GM10266 (cell line): ENCODE measurements at regions not wholly inside any gene's neighbourhood (a gene's known extent, or its start where the extent isn't known, plus 50 kb on each side); places are given as distances from the start of the nearest gene placed in this dataset.

Experiments
- DNase-seq: peaks from one replicate; pipeline ENCODE4 v3.0.0; 2012; ENCODE audit errors: extremely low spot score
- TF ChIP-seq, protein P1 (sequence below): IDR thresholded peaks from 2 replicates; pipeline ENCODE4 v1.5.1; 2012; ENCODE audit warnings: mild to moderate bottlenecking, low read depth; ENCODE audit not compliant: control insufficient read depth, insufficient read depth; ENCODE audit errors: missing control alignments

DNA sequence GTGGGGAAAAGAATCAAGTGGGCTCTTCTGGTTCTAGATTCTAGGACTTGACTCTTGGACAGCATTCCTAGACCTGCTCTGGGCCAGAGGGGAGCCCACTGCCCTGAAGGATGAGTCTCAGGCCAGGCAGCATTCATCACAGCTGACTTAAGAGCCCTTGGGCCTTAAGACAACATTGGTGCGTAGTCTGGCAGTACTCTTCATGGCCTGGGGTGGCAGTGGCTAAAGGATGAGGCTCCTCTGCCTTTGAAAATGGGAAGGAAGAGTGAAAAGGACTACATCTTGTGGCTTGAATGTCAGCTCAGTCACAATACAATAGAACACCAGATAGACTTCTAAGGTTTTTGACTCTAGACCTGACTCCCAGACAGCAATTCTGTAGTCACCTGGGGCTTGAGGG, 1415.1 kb upstream of the PRMT6 start:
- TF ChIP-seq, protein P1, sequence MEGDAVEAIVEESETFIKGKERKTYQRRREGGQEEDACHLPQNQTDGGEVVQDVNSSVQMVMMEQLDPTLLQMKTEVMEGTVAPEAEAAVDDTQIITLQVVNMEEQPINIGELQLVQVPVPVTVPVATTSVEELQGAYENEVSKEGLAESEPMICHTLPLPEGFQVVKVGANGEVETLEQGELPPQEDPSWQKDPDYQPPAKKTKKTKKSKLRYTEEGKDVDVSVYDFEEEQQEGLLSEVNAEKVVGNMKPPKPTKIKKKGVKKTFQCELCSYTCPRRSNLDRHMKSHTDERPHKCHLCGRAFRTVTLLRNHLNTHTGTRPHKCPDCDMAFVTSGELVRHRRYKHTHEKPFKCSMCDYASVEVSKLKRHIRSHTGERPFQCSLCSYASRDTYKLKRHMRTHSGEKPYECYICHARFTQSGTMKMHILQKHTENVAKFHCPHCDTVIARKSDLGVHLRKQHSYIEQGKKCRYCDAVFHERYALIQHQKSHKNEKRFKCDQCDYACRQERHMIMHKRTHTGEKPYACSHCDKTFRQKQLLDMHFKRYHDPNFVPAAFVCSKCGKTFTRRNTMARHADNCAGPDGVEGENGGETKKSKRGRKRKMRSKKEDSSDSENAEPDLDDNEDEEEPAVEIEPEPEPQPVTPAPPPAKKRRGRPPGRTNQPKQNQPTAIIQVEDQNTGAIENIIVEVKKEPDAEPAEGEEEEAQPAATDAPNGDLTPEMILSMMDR = no peak
- no peak for DNase-seq

DNA sequence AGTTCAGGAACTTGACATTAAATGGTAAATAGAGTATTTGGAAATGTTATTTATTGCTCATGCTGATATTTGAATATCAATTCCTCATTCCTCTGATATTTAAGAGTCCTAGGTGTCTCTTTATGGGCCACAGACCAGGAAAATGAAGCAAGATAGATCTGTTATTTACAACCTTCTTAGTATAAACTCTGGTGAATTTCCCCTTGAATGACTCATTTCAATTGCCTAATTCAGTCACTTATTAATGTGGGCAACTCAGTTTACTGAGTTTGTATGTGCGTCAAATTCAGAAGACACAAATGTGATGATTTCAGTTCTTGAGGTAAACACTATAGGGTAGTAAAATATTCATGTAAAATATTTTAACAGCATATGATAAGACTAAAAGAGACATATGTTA, 1404.4 kb upstream of the PRMT6 start:
- DNase-seq = no peak
- TF ChIP-seq, protein P1 = no peak

DNA sequence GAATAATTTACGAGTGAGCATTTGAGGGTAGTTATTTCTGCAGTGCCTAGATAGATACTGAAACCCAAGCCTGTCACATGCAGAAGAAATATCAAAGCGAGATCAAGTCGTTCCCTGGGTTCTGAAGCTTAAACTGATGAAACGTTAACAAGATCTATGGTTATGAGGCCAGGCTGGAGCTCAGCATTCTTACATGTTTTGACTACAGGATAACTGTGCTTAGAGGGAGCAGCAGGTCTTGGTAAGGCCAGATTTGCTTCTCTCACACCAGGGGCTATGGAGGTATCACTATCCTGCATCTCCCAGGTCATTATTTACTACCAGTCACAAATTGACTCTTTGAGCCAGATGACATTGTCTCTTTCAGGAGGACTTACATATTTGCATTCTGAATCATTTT, 1401.4 kb upstream of the PRMT6 start:
- no peak for DNase-seq
- TF ChIP-seq, protein P1 = no peak

DNA sequence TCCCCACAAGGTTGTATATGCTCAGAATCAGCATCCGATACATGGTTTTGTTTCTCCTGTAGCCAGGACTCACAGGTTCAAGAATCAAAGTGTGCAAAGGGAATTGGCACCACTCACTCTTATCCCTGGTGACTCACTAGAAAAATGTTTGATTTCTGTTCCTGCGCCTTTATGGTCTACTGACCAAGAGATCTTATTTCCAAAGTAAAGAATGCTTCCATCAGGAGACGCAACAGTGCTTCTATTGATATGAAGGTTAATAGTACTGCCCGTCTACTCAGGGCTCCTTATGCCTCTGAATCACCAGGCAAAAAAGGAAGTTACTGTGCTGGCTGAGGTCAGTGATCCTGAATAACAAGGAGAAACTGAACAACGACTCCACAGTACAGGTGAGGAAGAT, 1392.0 kb upstream of the PRMT6 start:
- DNase-seq = no peak
- TF ChIP-seq, protein P1 = no peak

DNA sequence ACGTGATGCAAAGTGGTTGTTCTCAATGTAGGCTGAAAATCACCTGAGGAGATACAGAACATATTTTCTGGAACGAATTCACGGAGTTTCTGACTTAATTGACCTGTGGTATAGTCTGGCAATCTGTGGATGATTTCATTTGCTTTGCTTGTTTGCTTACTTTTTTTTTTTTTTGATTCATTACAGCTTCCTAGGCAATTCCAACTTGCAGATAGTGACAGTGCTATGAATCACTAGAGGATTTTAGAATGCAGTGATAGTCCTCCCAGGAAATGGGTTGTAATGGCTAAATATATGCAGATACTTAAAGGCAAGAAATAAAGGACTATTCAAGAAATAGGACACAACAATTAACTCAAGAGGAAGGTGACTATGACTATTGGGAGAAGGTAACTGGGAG, 1378.1 kb upstream of the PRMT6 start:
- DNase-seq = no peak
- TF ChIP-seq, protein P1 = no peak

DNA sequence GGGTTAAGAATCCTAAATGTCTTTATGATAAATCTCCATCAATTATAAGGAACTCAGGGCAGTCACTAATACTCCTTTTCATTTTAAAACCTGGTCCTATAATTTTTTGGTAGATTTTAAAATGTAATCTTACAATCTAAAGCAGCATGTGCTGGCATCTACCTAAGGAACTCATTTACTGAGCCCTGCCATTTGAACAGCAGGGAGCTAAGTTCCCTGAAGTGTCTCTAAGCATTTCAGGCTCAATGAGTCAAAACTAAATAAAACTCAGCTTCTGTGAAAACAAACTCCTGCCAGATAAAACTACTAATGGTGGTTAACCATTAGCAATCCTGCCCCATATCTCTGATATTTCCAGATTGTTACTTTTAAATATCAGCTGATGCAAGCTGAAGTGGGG, 1371.8 kb upstream of the PRMT6 start:
- no peak for DNase-seq
- TF ChIP-seq, protein P1 = no peak

DNA sequence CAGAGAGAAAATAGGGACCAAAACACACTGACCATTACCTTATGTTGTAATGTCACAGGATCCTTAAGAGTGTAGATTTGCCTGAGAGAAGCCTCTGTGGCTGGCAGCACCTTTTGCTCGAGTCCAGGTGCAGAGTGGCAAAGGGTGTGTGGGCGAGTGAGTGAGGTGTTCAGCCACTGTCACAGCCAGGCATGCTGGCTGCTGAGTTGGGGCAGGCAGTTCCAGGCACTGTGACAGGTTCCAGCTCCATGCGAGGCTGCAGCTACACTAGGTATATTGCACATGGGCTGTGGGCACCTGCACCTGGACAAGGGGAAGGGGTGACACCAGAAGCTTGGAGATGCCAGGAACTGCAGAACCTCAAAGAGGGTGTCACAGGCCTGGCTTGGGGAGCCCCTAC, 1370.4 kb upstream of the PRMT6 start:
- no peak for DNase-seq
- TF ChIP-seq, protein P1 = no peak
